ENCODE measurements at regions not wholly inside any gene's neighbourhood (a gene's known extent, or its start where the extent isn't known, plus 50 kb on each side); places are given as distances from the start of the nearest gene placed in this dataset.

GRCh38 chr5:86881493-86882090 is 263.9 kb downstream of the COX7C start:
- H2BK5ac ChIP-seq (ENCODE audit: low read depth, low read length, poor library complexity, severe bottlenecking) = no peak overlapping the region
- H2AFZ ChIP-seq (replicated peaks; ENCODE audit: low read length, poor library complexity) = no peak overlapping the region
- no peak overlapping the region for H3K27ac ChIP-seq (ENCODE audit: insufficient read depth, low read length)
- no peaks in the 10 kb centered on the region for H3K27me3 ChIP-seq (ENCODE audit: control insufficient read depth, insufficient read depth, low read length)
- H3K9me3 ChIP-seq (ENCODE audit: control insufficient read depth, insufficient read depth, low read length) = no peaks in the 10 kb centered on the region
- H4K5ac ChIP-seq (ENCODE audit: low read depth, low read length) = no peak overlapping the region
- H2BK15ac ChIP-seq (ENCODE audit: low read depth, low read length) = no peak overlapping the region
- H3K4ac ChIP-seq (ENCODE audit: low read depth, low read length) = no peak overlapping the region; the same call in 1 of the 2 replicates
- H3K4me3 ChIP-seq (ENCODE audit: insufficient read depth, low read depth, low read length) = no peak overlapping the region
- H4K20me1 ChIP-seq (ENCODE audit: insufficient read depth, low read length) = no peaks in the 10 kb centered on the region
- no peaks in the 10 kb centered on the region for H3K9me1 ChIP-seq (ENCODE audit: insufficient read depth, low read length)
- intact Hi-C loops (cut with micrococcal nuclease) = loop anchor here (1.0 to 5.0 kb wide), 2 partner anchors 87 to 521 kb away; no protein-coding TSS in a partner anchor
- no peak overlapping the region for H3K23ac ChIP-seq (ENCODE audit: low read depth, low read length)
- no TSS peak for BruUV-seq (replicated peaks)
- H4K8ac ChIP-seq (ENCODE audit: low read depth in 2 of 2, low read length in 2 of 2) = no peak overlapping the region
- H3K14ac ChIP-seq (replicated peaks; ENCODE audit: low read depth, low read length) = no peak overlapping the region
- no peak overlapping the region; the same call in 1 of the 2 replicates for H2AK5ac ChIP-seq (ENCODE audit: low read depth, low read length)
- dilution Hi-C loops (cut with HindIII; ENCODE audit: low sequenced_read_pairs, unreplicated experiment) = no loop called here
- 83% methylated on average over 1 of the region's 1 CpG; no CpG with 5 or more reads in 1 of the 2 experiments for WGBS, 2 experiments (ENCODE audit: extremely low coverage in 2 of 2, insufficient read length in 1 of 2)
- in situ Hi-C loops (cut with MboI; ENCODE audit: low sequenced_read_pairs) = no loop called here
- no peak for TF ChIP-seq BHLHE40 (IDR thresholded peaks at IDR 0.05; ENCODE audit: low read depth, low read length)
- TF ChIP-seq FOS (IDR thresholded peaks at IDR 0.05; ENCODE audit: low read depth, low read length) = no peak
- TF ChIP-seq RFX5 (IDR thresholded peaks at IDR 0.05; ENCODE audit: low read depth, low read length) = no peak
- no peak for TF ChIP-seq CEBPB (IDR thresholded peaks at IDR 0.05; ENCODE audit: low read depth, low read length)
- H3K56ac ChIP-seq (ENCODE audit: extremely low read depth, insufficient read depth, low read length) = no peak overlapping the region
- no peak overlapping the region for H4K91ac ChIP-seq (ENCODE audit: insufficient read depth, low read depth, low read length)
- H3K36me3 ChIP-seq (ENCODE audit: control insufficient read depth, insufficient read depth, low read length) = no peaks in the 10 kb centered on the region
- H3K9ac ChIP-seq (ENCODE audit: low read depth, low read length) = no peak overlapping the region
- DNase-seq (no peak), ATAC-seq (ENCODE audit: low read depth) (no peak)
- no peak overlapping the region for H2BK120ac ChIP-seq (ENCODE audit: low read depth, low read length)
- H3K4me1 ChIP-seq (ENCODE audit: control insufficient read depth, insufficient read depth, low read length) = no peaks in the 10 kb centered on the region
- no peak overlapping the region for H3K4me2 ChIP-seq (ENCODE audit: low read depth, low read length)
- no peaks in the 10 kb centered on the region for H3K79me1 ChIP-seq (ENCODE audit: low read depth in 1 of 2, low read length in 2 of 2)
- POLR2A ChIA-PET (ENCODE audit: unreplicated experiment) = no interaction called here
- no peak overlapping the region for H3K18ac ChIP-seq (ENCODE audit: low read depth, low read length)
- CTCF ChIA-PET = interaction anchor here (0.9 kb wide), 1 partner anchor 12 kb away, joined by 3 read pairs; no protein-coding TSS in a partner anchor
- no peak overlapping the region for H2BK20ac ChIP-seq (ENCODE audit: low read depth, low read length)
- H2AK9ac ChIP-seq (replicated peaks; ENCODE audit: low read depth, low read length, poor library complexity) = no peak overlapping the region
